ENCODE measurements at regions not wholly inside any gene's neighbourhood (a gene's known extent, or its start where the extent isn't known, plus 50 kb on each side); places are given as distances from the start of the nearest gene placed in this dataset.

DNA sequence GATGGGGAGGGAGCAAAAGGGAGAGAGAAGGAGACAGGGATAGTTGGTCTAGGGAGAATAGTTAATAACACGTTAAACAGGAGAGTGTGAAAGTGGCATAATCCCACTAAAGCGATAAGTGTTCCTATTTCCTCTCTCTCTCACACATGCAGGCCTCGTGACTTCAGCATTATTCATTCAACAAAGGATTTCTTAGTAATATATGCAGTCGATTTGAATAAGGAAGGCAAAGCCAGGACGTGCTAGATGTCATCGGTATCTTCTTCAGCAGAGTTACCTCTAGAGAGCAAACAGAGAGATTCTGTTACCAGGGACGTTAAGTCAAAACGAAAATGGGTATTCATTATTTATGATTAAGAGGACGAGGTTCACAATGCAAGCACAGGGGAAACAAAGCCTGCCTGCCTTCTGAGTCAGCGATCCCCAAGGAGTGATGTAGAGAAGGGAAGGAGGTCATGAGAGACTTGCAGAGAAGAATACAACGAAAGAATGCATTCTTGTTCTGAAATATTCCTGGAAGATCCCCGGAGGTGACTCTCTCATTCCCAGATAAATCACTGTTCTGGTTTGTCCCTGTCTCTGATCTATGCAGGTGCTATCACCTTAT lies 1048.4 kb downstream of the NLGN4X start:
- TF ChIP-seq, protein P1, sequence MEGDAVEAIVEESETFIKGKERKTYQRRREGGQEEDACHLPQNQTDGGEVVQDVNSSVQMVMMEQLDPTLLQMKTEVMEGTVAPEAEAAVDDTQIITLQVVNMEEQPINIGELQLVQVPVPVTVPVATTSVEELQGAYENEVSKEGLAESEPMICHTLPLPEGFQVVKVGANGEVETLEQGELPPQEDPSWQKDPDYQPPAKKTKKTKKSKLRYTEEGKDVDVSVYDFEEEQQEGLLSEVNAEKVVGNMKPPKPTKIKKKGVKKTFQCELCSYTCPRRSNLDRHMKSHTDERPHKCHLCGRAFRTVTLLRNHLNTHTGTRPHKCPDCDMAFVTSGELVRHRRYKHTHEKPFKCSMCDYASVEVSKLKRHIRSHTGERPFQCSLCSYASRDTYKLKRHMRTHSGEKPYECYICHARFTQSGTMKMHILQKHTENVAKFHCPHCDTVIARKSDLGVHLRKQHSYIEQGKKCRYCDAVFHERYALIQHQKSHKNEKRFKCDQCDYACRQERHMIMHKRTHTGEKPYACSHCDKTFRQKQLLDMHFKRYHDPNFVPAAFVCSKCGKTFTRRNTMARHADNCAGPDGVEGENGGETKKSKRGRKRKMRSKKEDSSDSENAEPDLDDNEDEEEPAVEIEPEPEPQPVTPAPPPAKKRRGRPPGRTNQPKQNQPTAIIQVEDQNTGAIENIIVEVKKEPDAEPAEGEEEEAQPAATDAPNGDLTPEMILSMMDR (IDR thresholded peaks at IDR 0.05; ENCODE audit: insufficient read depth, low read depth, low read length), result no peak
- no peak for TF ChIP-seq EZH2 (IDR thresholded peaks at IDR 0.05; ENCODE audit: insufficient read depth, low read length)

Measured in astrocyte (in vitro differentiated cells and primary cell).